Kidney epithelial cell (primary cell): ENCODE measurements at regions not wholly inside any gene's neighbourhood (a gene's known extent, or its start where the extent isn't known, plus 50 kb on each side); places are given as distances from the start of the nearest gene placed in this dataset.
"Not testable (repeated sequence)": the region's sequence is repeated elsewhere in the genome, so short reads cannot be mapped to it uniquely, and the experiment has no call there.

Experiments used
- DNase-seq: peaks from one replicate; pipeline ENCODE4 v3.0.0-alpha.2; 2010; ENCODE audit warnings: low read depth
- H3K27me3 ChIP-seq: 2 replicates; pipeline ENCODE4 v1.6.0; 2011; ENCODE audit warnings: low read length; ENCODE audit not compliant: control insufficient read depth, insufficient read depth
- H3K36me3 ChIP-seq: 2 replicates; pipeline ENCODE4 v1.5.1; 2011; ENCODE audit warnings: low read length; ENCODE audit not compliant: control insufficient read depth, insufficient read depth
- H3K4me3 ChIP-seq: 2 replicates; pipeline ENCODE4 v1.5.1; 2011; ENCODE audit warnings: low read depth, mild to moderate bottlenecking, control low read depth, low read length
- TF ChIP-seq, protein P1 (sequence below): IDR thresholded peaks from 2 replicates; pipeline ENCODE4 v1.5.1; 2011; ENCODE audit warnings: mild to moderate bottlenecking, moderate library complexity, low read length, control low read depth, inconsistent platforms; ENCODE audit not compliant: insufficient read depth, poor library complexity, severe bottlenecking

DNA sequence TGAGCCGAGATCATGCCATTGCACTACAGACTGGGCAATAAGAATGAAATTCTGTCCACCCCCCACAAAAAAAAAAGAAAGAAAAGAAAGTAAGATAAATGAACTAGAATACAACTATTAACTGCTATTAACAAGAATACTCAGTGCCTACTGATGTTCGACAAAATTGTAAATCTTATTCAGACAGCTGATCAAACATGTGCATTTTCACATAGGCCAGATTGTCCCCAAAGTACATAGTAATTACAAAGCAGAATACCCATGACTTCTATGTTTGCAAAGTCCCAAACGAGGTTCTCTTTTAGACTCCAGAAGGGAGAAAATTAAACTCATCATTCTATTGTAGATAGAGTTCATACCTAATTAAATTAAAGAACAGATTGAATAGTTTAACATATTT is 113.4 kb downstream of the UFM1 start:
- H3K36me3 ChIP-seq, result no peaks in the 10 kb centered on the region
- H3K4me3 ChIP-seq, result no peak overlapping the region
- no peak for DNase-seq
- TF ChIP-seq, protein P1, sequence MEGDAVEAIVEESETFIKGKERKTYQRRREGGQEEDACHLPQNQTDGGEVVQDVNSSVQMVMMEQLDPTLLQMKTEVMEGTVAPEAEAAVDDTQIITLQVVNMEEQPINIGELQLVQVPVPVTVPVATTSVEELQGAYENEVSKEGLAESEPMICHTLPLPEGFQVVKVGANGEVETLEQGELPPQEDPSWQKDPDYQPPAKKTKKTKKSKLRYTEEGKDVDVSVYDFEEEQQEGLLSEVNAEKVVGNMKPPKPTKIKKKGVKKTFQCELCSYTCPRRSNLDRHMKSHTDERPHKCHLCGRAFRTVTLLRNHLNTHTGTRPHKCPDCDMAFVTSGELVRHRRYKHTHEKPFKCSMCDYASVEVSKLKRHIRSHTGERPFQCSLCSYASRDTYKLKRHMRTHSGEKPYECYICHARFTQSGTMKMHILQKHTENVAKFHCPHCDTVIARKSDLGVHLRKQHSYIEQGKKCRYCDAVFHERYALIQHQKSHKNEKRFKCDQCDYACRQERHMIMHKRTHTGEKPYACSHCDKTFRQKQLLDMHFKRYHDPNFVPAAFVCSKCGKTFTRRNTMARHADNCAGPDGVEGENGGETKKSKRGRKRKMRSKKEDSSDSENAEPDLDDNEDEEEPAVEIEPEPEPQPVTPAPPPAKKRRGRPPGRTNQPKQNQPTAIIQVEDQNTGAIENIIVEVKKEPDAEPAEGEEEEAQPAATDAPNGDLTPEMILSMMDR, result no peak
- no peaks in the 10 kb centered on the region for H3K27me3 ChIP-seq

GRCh38 chr13:38472411-38472810 is 122.8 kb downstream of the UFM1 start:
- not testable (repeated sequence) for H3K36me3 ChIP-seq, DNase-seq, H3K27me3 ChIP-seq, H3K4me3 ChIP-seq

DNA sequence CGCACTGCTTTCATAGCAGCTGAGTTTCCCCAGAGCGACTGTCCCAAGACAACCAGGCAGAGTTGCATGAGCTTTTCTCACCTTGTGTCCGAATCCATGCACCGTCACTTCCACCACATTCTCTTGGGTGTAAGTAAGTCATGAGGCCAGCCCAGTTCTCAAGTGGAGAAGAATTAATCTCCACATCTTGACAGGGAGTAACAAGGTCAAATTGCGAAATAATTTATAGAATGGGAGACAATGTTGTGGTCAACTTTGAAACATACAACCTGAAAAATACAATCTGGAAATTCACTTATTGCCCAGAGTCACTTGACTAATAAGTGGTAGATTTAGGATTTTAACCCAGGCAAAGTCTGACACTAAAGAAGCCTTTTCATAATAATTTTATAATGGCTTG is 123.7 kb downstream of the UFM1 start:
- H3K4me3 ChIP-seq, result no peak overlapping the region
- no peak for DNase-seq
- no peaks in the 10 kb centered on the region for H3K36me3 ChIP-seq
- TF ChIP-seq, protein P1, result no peak
- no peaks in the 10 kb centered on the region for H3K27me3 ChIP-seq

DNA sequence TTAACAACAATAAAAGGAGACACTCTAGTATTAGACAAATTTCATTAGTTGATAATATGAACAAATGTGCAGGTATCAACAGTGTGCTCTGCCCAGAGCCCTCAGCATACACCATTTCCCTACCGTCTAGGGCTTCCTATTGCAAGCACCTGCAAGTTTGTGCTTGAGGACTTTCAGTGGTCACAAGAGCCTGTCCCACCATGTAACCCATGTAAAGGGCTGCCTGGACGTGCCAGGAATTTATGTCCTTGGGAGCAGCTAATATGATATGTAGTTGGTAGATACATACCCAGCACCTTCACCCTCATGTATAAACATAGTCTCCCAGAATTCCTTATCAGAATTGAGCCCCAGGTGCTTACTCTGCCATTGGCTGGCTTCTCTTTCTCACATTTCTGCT is 128.0 kb downstream of the UFM1 start:
- no peak for DNase-seq
- no peak overlapping the region for H3K4me3 ChIP-seq
- H3K27me3 ChIP-seq, result no peaks in the 10 kb centered on the region
- TF ChIP-seq, protein P1, result no peak
- H3K36me3 ChIP-seq, result no peaks in the 10 kb centered on the region

GRCh38 chr13:38483623-38484022 is 134.0 kb downstream of the UFM1 start:
- DNase-seq, result no peak
- TF ChIP-seq, protein P1, result no peak
- H3K36me3 ChIP-seq, result no peaks in the 10 kb centered on the region
- H3K27me3 ChIP-seq, result no peaks in the 10 kb centered on the region
- H3K4me3 ChIP-seq, result no peak overlapping the region

GRCh38 chr13:38490657-38491056 is 141.0 kb downstream of the UFM1 start:
- Histone ChIP-seq H3K4me3 (no peak overlapping the region), H3K36me3 (no peaks in the 10 kb centered on the region), H3K27me3 (no peaks in the 10 kb centered on the region)
- TF ChIP-seq, protein P1, result no peak
- no peak for DNase-seq
